Aorta (tissue), 5 donors: ENCODE measurements at regions not wholly inside any gene's neighbourhood (a gene's known extent, or its start where the extent isn't known, plus 50 kb on each side); places are given as distances from the start of the nearest gene placed in this dataset.

Experiments
- ATAC-seq: fragments of 200-7000 bp; cut with Tn5 transposase; one replicate; pipeline ENCODE4 v1.9.1; 2022; ENCODE audit warnings: moderate library complexity; ENCODE audit not compliant: low FRiP score
- DNase-seq, 2 donors: peaks; one replicate each; pipeline ENCODE4 v3.0.0-alpha.2; 2020
- H3K27ac ChIP-seq, 2 donors: one replicate each; pipeline ENCODE4 v1.5.1; 2013; ENCODE audit warnings: low read length in 2 of 2, mild to moderate bottlenecking in 2 of 2, moderate library complexity in 2 of 2, control low read depth in 1 of 2, inconsistent platforms in 1 of 2, low read depth in 1 of 2
- H3K27me3 ChIP-seq, 2 donors: one replicate each; pipeline ENCODE4 v1.6.1; 2013; ENCODE audit warnings: control low read depth in 1 of 2, low read length in 1 of 2, mild to moderate bottlenecking in 1 of 2, moderate library complexity in 1 of 2; ENCODE audit not compliant: insufficient read depth in 2 of 2, control insufficient read depth in 1 of 2
- H3K36me3 ChIP-seq, 2 donors: one replicate each; pipeline ENCODE4 v1.6.1; 2013; ENCODE audit warnings: control low read depth in 1 of 2, low read length in 1 of 2, mild to moderate bottlenecking in 1 of 2; ENCODE audit not compliant: insufficient read depth in 2 of 2, control insufficient read depth in 1 of 2
- H3K4me1 ChIP-seq, 2 donors: one replicate each; pipeline ENCODE4 v1.6.1; 2013; ENCODE audit warnings: low read length in 2 of 2, control low read depth in 1 of 2, mild to moderate bottlenecking in 1 of 2, moderate library complexity in 1 of 2; ENCODE audit not compliant: insufficient read depth in 2 of 2, control insufficient read depth in 1 of 2
- H3K4me3 ChIP-seq, 2 donors: one replicate each; pipeline ENCODE4 v1.5.1; 2013; ENCODE audit warnings: low read length in 2 of 2, control low read depth in 1 of 2, mild to moderate bottlenecking in 1 of 2
- H3K9me3 ChIP-seq: one replicate; pipeline ENCODE4 v1.6.1; 2013; ENCODE audit warnings: mild to moderate bottlenecking, low read length; ENCODE audit not compliant: control insufficient read depth
- WGBS, 2 donors: extraction: QIAGEN DNeasy Blood & Tissue Kit; methylation state at CpG; one replicate each; pipeline ENCODE4 v1.1.7; 2013; 5-methylcytosine and 5-hydroxymethylcytosine counted together
- intact Hi-C, 2 donors: fragments of 100-400 bp; cut with DNase I; formaldehyde crosslinking; loops; one replicate each; pipeline versions ENCODE4 v1.14.2 to v1.15.0; 2022
- donor health status: healthy with polysubstance abuse.
- donor health status: Bipolar disorder and iron deficiency.
- donor health status: DM: no; HTN: no; CAD: no.
- donor health status: DM: no; HTN: no; CAD: no.
- donor health status: DM: yes; HTN: yes; CAD: no.

- no peaks in the 10 kb centered on the region for H3K36me3 ChIP-seq
- no peak for ATAC-seq
- no peak for DNase-seq
- H3K4me1 ChIP-seq, result no peaks in the 10 kb centered on the region
- intact Hi-C loops, result no loop called here
- H3K27ac ChIP-seq, result no peak overlapping the region
- no peaks in the 10 kb centered on the region for H3K27me3 ChIP-seq
- H3K4me3 ChIP-seq, result no peak overlapping the region
- 85% methylated on average over 17 of the region's 17 CpGs for WGBS, 2 donors
- peaks cover 3% of the 10 kb centered on the region for H3K9me3 ChIP-seq
Measured at GRCh38 chr16:6447021-6447790, 885.4 kb upstream of the RBFOX1 start.

- H3K4me3 ChIP-seq, result no peak overlapping the region
- no peak overlapping the region for H3K27ac ChIP-seq
- no peak for DNase-seq
- ATAC-seq, result no peak
- H3K27me3 ChIP-seq, result no peaks in the 10 kb centered on the region
- 86 to 89% methylated on average over 1 of the region's 1 CpG for WGBS, 2 donors
- no peaks in the 10 kb centered on the region for H3K4me1 ChIP-seq
- H3K36me3 ChIP-seq, result no peaks in the 10 kb centered on the region
- intact Hi-C loops, result no loop called here
- H3K9me3 ChIP-seq, result peaks cover 1% of the 10 kb centered on the region
Measured at GRCh38 chr16:6446370-6446769, 886.3 kb upstream of the RBFOX1 start.

- no peak overlapping the region for H3K4me3 ChIP-seq
- WGBS, 2 donors, result 55 to 61% methylated on average over 6 of the region's 6 CpGs
- H3K4me1 ChIP-seq, result no peaks in the 10 kb centered on the region
- intact Hi-C loops, result loop anchor here in 1 of 2 donors (10.0 kb wide), 1 partner anchor 226 kb away; no protein-coding TSS in a partner anchor
- H3K27me3 ChIP-seq, result no peaks in the 10 kb centered on the region
- no peak overlapping the region for H3K27ac ChIP-seq
- H3K9me3 ChIP-seq, result peaks cover 1% of the 10 kb centered on the region
- no peaks in the 10 kb centered on the region for H3K36me3 ChIP-seq
- DNase-seq, result no peak
- no peak for ATAC-seq
Measured at GRCh38 chr16:6439129-6439528, 893.5 kb upstream of the RBFOX1 start.

- no peak for ATAC-seq
- no peaks in the 10 kb centered on the region for H3K27me3 ChIP-seq
- WGBS, 2 donors, result 82 to 85% methylated on average over 8 of the region's 8 CpGs
Measured at GRCh38 chr16:6428861-6429260, 903.8 kb upstream of the RBFOX1 start.

GRCh38 chr16:6427621-6428020, 905.0 kb upstream of the RBFOX1 start:
- DNase-seq (no peak), ATAC-seq (no peak)
- no peaks in the 10 kb centered on the region for H3K4me1 ChIP-seq
- 85 to 87% methylated on average over 3 of the region's 3 CpGs for WGBS, 2 donors
- intact Hi-C loops, result no loop called here
- H3K27ac ChIP-seq, result no peak overlapping the region
- H3K36me3 ChIP-seq, result no peaks in the 10 kb centered on the region
- no peaks in the 10 kb centered on the region for H3K27me3 ChIP-seq
- no peaks in the 10 kb centered on the region for H3K9me3 ChIP-seq
- no peak overlapping the region for H3K4me3 ChIP-seq

More at GRCh38 chr16:6428861-6429260, 903.8 kb upstream of the RBFOX1 start:
- Histone ChIP-seq H3K36me3 (no peaks in the 10 kb centered on the region), H3K9me3 (no peaks in the 10 kb centered on the region), H3K27ac (no peak overlapping the region), H3K4me1 (no peaks in the 10 kb centered on the region), H3K4me3 (no peak overlapping the region)
- DNase-seq, result no peak
- intact Hi-C loops, result no loop called here

- Histone ChIP-seq H3K27me3 (no peaks in the 10 kb centered on the region), H3K27ac (no peak overlapping the region), H3K4me1 (no peaks in the 10 kb centered on the region), H3K9me3 (peaks cover 2% of the 10 kb centered on the region), H3K4me3 (no peak overlapping the region), H3K36me3 (no peaks in the 10 kb centered on the region)
- DNase-seq (no peak), ATAC-seq (no peak)
- WGBS, 2 donors, result 14 to 39% methylated on average over 3 of the region's 3 CpGs
- intact Hi-C loops, result no loop called here
Measured at GRCh38 chr16:6407596-6407995, 925.0 kb upstream of the RBFOX1 start.

GRCh38 chr16:6406028-6406427, 926.6 kb upstream of the RBFOX1 start:
- Histone ChIP-seq H3K4me3 (no peak overlapping the region), H3K27me3 (no peaks in the 10 kb centered on the region), H3K27ac (no peak overlapping the region), H3K4me1 (no peaks in the 10 kb centered on the region), H3K36me3 (no peaks in the 10 kb centered on the region), H3K9me3 (peaks cover 2% of the 10 kb centered on the region)
- no peak for ATAC-seq
- DNase-seq, result no peak
- intact Hi-C loops, result no loop called here
- 24 to 45% methylated on average over 1 of the region's 1 CpG for WGBS, 2 donors

- no peak overlapping the region for H3K27ac ChIP-seq
- DNase-seq (no peak), ATAC-seq (no peak)
- no peaks in the 10 kb centered on the region for H3K27me3 ChIP-seq
- H3K4me1 ChIP-seq, result no peaks in the 10 kb centered on the region
- H3K9me3 ChIP-seq, result peaks cover 4% of the 10 kb centered on the region
- WGBS, 2 donors, result 55 to 58% methylated on average over 3 of the region's 3 CpGs
- no peaks in the 10 kb centered on the region for H3K36me3 ChIP-seq
- intact Hi-C loops, result no loop called here
- H3K4me3 ChIP-seq, result no peak overlapping the region
Measured at GRCh38 chr16:6382924-6383459, 949.7 kb upstream of the RBFOX1 start.

- ATAC-seq, result no peak
- Histone ChIP-seq H3K36me3 (no peaks in the 10 kb centered on the region), H3K27ac (no peak overlapping the region), H3K27me3 (no peaks in the 10 kb centered on the region), H3K9me3 (peaks cover 1% of the 10 kb centered on the region), H3K4me1 (no peaks in the 10 kb centered on the region), H3K4me3 (no peak overlapping the region)
- no peak for DNase-seq
- intact Hi-C loops, result no loop called here
- WGBS, 2 donors, result 77 to 79% methylated on average over 6 of the region's 6 CpGs
Measured at GRCh38 chr16:6381896-6382295, 950.7 kb upstream of the RBFOX1 start.
